Ishikawa (cell line): ENCODE measurements at regions not wholly inside any gene's neighbourhood (a gene's known extent, or its start where the extent isn't known, plus 50 kb on each side); places are given as distances from the start of the nearest gene placed in this dataset.

Experiments used
- CEBPB ChIP-seq: IDR thresholded peaks from 2 replicates; pipeline ENCODE4 v1.6.1; 2012
- CREB1 ChIP-seq: IDR thresholded peaks from 2 replicates; pipeline ENCODE4 v1.6.1; 2012; ENCODE audit warnings: low read depth
- EGR1 ChIP-seq: IDR thresholded peaks from 2 replicates; pipeline ENCODE4 v1.6.1; 2012
- EP300 ChIP-seq: IDR thresholded peaks from 2 replicates; pipeline ENCODE4 v1.6.1; 2012; ENCODE audit warnings: borderline replicate concordance
- FOXM1 ChIP-seq: IDR thresholded peaks from 2 replicates; pipeline ENCODE4 v1.6.1; 2012; ENCODE audit warnings: low read depth, borderline replicate concordance
- MAX ChIP-seq: IDR thresholded peaks from 2 replicates; pipeline ENCODE4 v1.6.1; 2012
- NFIC ChIP-seq: IDR thresholded peaks from 2 replicates; pipeline ENCODE4 v1.6.1; 2012
- RAD21 ChIP-seq: IDR thresholded peaks from 2 replicates; pipeline ENCODE4 v1.6.1; 2012; ENCODE audit warnings: low read depth
- REST ChIP-seq: IDR thresholded peaks from 2 replicates; pipeline ENCODE4 v1.6.1; 2012; ENCODE audit warnings: low read depth, mild to moderate bottlenecking
- TAF1 ChIP-seq: IDR thresholded peaks from 2 replicates; pipeline ENCODE4 v1.6.1; 2012; ENCODE audit warnings: low read depth, mild to moderate bottlenecking
- TCF12 ChIP-seq: IDR thresholded peaks from 2 replicates; pipeline ENCODE4 v1.6.1; 2012; ENCODE audit warnings: low read depth
- TEAD4 ChIP-seq: IDR thresholded peaks from 2 replicates; pipeline ENCODE4 v1.6.1; 2012
- USF1 ChIP-seq: IDR thresholded peaks from 2 replicates; pipeline ENCODE4 v1.6.1; 2012
- YY1 ChIP-seq: IDR thresholded peaks from 2 replicates; pipeline ENCODE4 v1.6.1; 2012; ENCODE audit warnings: low read depth
- ZBTB7A ChIP-seq: IDR thresholded peaks from 2 replicates; pipeline ENCODE4 v1.6.1; 2012; ENCODE audit warnings: low read depth

- TF ChIP-seq TEAD4 (no peak), EP300 (no peak), FOXM1 (no peak), NFIC (no peak), CEBPB (no peak), ZBTB7A (no peak), USF1 (no peak), EGR1 (no peak), REST (no peak), MAX (no peak), TAF1 (no peak), YY1 (no peak), CREB1 (no peak), RAD21 (no peak), TCF12 (no peak)
These were observed 128.8 kb upstream of the KYNU start for GRCh38 chr2:142748559-142749099.

GRCh38 chr2:142745691-142746090 is 131.8 kb upstream of the KYNU start:
- no peak for TF ChIP-seq TEAD4
- TF ChIP-seq FOXM1: no peak
- TF ChIP-seq REST: no peak
- TF ChIP-seq EP300: no peak
- no peak for TF ChIP-seq RAD21
- TF ChIP-seq YY1: no peak
- no peak for TF ChIP-seq TCF12
- no peak for TF ChIP-seq EGR1
- TF ChIP-seq CEBPB: no peak
- TF ChIP-seq ZBTB7A: no peak
- no peak for TF ChIP-seq NFIC
- TF ChIP-seq TAF1: no peak
- TF ChIP-seq MAX: no peak

- TF ChIP-seq USF1 (no peak), NFIC (no peak), EGR1 (no peak), EP300 (no peak), FOXM1 (no peak), MAX (no peak), TCF12 (no peak), YY1 (no peak), RAD21 (no peak), CEBPB (no peak)
These were observed 134.9 kb upstream of the KYNU start for GRCh38 chr2:142742371-142743214.

GRCh38 chr2:142741764-142742269 is 135.6 kb upstream of the KYNU start:
- TF ChIP-seq USF1: no peak
- no peak for TF ChIP-seq TEAD4
- TF ChIP-seq EGR1: no peak
- TF ChIP-seq MAX: no peak
- TF ChIP-seq EP300: no peak
- no peak for TF ChIP-seq TCF12

- no peak for TF ChIP-seq ZBTB7A
- TF ChIP-seq TAF1: no peak
- no peak for TF ChIP-seq TCF12
- TF ChIP-seq EGR1: no peak
- TF ChIP-seq YY1: no peak
These were observed 142.7 kb upstream of the KYNU start for GRCh38 chr2:142734770-142735169.
